Loucy (cell line): ENCODE measurements at regions not wholly inside any gene's neighbourhood (a gene's known extent, or its start where the extent isn't known, plus 50 kb on each side); places are given as distances from the start of the nearest gene placed in this dataset.

Experiments
- EZH2phosphoT487 ChIP-seq: fragments of 200-600 bp; IDR thresholded peaks from 2 replicates; pipeline ENCODE4 v1.6.1; 2018; ENCODE audit warnings: antibody characterized with exemption, mild to moderate bottlenecking, moderate library complexity, borderline replicate concordance
- TF ChIP-seq, protein P1 (sequence below): fragments of 200-600 bp; sonication (generic); conservative IDR thresholded peaks from 2 replicates; pipeline ENCODE4 v1.5.1; 2014; ENCODE audit warnings: mild to moderate bottlenecking, antibody characterized with exemption, low read length

- TF ChIP-seq, protein P1, sequence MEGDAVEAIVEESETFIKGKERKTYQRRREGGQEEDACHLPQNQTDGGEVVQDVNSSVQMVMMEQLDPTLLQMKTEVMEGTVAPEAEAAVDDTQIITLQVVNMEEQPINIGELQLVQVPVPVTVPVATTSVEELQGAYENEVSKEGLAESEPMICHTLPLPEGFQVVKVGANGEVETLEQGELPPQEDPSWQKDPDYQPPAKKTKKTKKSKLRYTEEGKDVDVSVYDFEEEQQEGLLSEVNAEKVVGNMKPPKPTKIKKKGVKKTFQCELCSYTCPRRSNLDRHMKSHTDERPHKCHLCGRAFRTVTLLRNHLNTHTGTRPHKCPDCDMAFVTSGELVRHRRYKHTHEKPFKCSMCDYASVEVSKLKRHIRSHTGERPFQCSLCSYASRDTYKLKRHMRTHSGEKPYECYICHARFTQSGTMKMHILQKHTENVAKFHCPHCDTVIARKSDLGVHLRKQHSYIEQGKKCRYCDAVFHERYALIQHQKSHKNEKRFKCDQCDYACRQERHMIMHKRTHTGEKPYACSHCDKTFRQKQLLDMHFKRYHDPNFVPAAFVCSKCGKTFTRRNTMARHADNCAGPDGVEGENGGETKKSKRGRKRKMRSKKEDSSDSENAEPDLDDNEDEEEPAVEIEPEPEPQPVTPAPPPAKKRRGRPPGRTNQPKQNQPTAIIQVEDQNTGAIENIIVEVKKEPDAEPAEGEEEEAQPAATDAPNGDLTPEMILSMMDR = no peak
- no peak for TF ChIP-seq EZH2phosphoT487
Observed at GRCh38 chr12:90572778-90573177, 382.2 kb downstream of the CCER1 start.
